ENCODE measurements at regions not wholly inside any gene's neighbourhood (a gene's known extent, or its start where the extent isn't known, plus 50 kb on each side); places are given as distances from the start of the nearest gene placed in this dataset.

- no peaks in the 10 kb centered on the region for H3K36me3 Mint-ChIP-seq (ENCODE audit: low read depth, unreplicated experiment)
- no peaks in the 10 kb centered on the region for H3K9me3 Mint-ChIP-seq (ENCODE audit: unreplicated experiment)
- no peak overlapping the region for H3K4me3 Mint-ChIP-seq (ENCODE audit: unreplicated experiment)
- no peak for TF ChIP-seq CTCF (IDR thresholded peaks at IDR 0.05; ENCODE audit: unreplicated experiment)
- H3K27me3 Mint-ChIP-seq (ENCODE audit: unreplicated experiment) = peaks cover 2% of the 10 kb centered on the region
- peaks cover 9% of the 10 kb centered on the region for H3K4me1 Mint-ChIP-seq (ENCODE audit: unreplicated experiment)
- no peak for DNase-seq (ENCODE audit: low spot score)
- no peak overlapping the region for H3K27ac Mint-ChIP-seq (ENCODE audit: unreplicated experiment)
Observed at GRCh38 chr7:35465791-35466336, 212.0 kb upstream of the TBX20 start.

- Mint-ChIP-seq H3K36me3 (ENCODE audit: low read depth, unreplicated experiment) (peaks cover under 1% of the 10 kb centered on the region), H3K4me3 (ENCODE audit: unreplicated experiment) (no peak overlapping the region), H3K9me3 (ENCODE audit: unreplicated experiment) (no peaks in the 10 kb centered on the region), H3K27me3 (ENCODE audit: unreplicated experiment) (peaks cover 4% of the 10 kb centered on the region), H3K4me1 (ENCODE audit: unreplicated experiment) (peaks cover 9% of the 10 kb centered on the region), H3K27ac (ENCODE audit: unreplicated experiment) (no peak overlapping the region)
- no peak for DNase-seq (ENCODE audit: low spot score)
- no peak for TF ChIP-seq CTCF (IDR thresholded peaks at IDR 0.05; ENCODE audit: unreplicated experiment)
Observed at GRCh38 chr7:35463751-35464150, 209.9 kb upstream of the TBX20 start.

GRCh38 chr7:35463176-35463700 lies 209.3 kb upstream of the TBX20 start:
- Mint-ChIP-seq H3K4me3 (ENCODE audit: unreplicated experiment) (no peak overlapping the region), H3K27me3 (ENCODE audit: unreplicated experiment) (peaks cover 4% of the 10 kb centered on the region), H3K4me1 (ENCODE audit: unreplicated experiment) (peaks cover 9% of the 10 kb centered on the region), H3K27ac (ENCODE audit: unreplicated experiment) (no peak overlapping the region), H3K9me3 (ENCODE audit: unreplicated experiment) (no peaks in the 10 kb centered on the region), H3K36me3 (ENCODE audit: low read depth, unreplicated experiment) (peaks cover 5% of the 10 kb centered on the region)
- DNase-seq (ENCODE audit: low spot score) = no peak
- TF ChIP-seq CTCF (IDR thresholded peaks at IDR 0.05; ENCODE audit: unreplicated experiment) = no peak

- Mint-ChIP-seq H3K27me3 (ENCODE audit: unreplicated experiment) (peaks cover 10% of the 10 kb centered on the region), H3K36me3 (ENCODE audit: low read depth, unreplicated experiment) (peaks cover 13% of the 10 kb centered on the region), H3K4me1 (ENCODE audit: unreplicated experiment) (peaks cover 40% of the 10 kb centered on the region), H3K27ac (ENCODE audit: unreplicated experiment) (no peak overlapping the region), H3K4me3 (ENCODE audit: unreplicated experiment) (peak overlapping the region; percentile 48), H3K9me3 (ENCODE audit: unreplicated experiment) (peaks cover 3% of the 10 kb centered on the region)
- DNase-seq (ENCODE audit: low spot score) = no peak
- TF ChIP-seq CTCF (IDR thresholded peaks at IDR 0.05; ENCODE audit: unreplicated experiment) = no peak
Observed at GRCh38 chr7:35454575-35455385, 200.9 kb upstream of the TBX20 start.

All from endothelial cell (in vitro differentiated cells).